ENCODE measurements at regions not wholly inside any gene's neighbourhood (a gene's known extent, or its start where the extent isn't known, plus 50 kb on each side); places are given as distances from the start of the nearest gene placed in this dataset.

GRCh38 chr10:78808736-78809367 is 259.9 kb upstream of the ZMIZ1 start:
- TF ChIP-seq FOXP2 (optimal IDR thresholded peaks at IDR 0.05; ENCODE audit: control extremely low read depth, extremely low read length, insufficient read depth) (no peak), POLR2AphosphoS5 (IDR thresholded peaks at IDR 0.05; ENCODE audit: borderline replicate concordance, low read depth, low read length) (no peak)

Measured in SK-N-MC (cell line).